A673 (cell line): ENCODE measurements at regions not wholly inside any gene's neighbourhood (a gene's known extent, or its start where the extent isn't known, plus 50 kb on each side); places are given as distances from the start of the nearest gene placed in this dataset.

ENCODE experiments used
- BruUV-seq: library from RNA; stranded (reverse); fragments of 400-500 nt; replicated peaks from 2 replicates; lab custom pipeline; 2021; lab: Mats Ljungman, UMichigan
- CTCF ChIA-PET: fragments of 300-600 bp; sonication (Branson Sonifier 250); formaldehyde crosslinking; loops from one replicate; lab custom pipeline; 2022; ENCODE audit warnings: antibody characterized with exemption; lab: Charles Lee
- POLR2A ChIA-PET: fragments of 300-600 bp; sonication (Branson Sonifier 250); formaldehyde crosslinking; loops from one replicate; lab custom pipeline; 2022; ENCODE audit warnings: antibody characterized with exemption; ENCODE audit not compliant: low non-redundant PET; lab: Charles Lee
- DNase-seq: peaks from one replicate; pipeline ENCODE4 v3.0.0-alpha.2; 2015; ENCODE audit warnings: low spot score
- H3K27ac ChIP-seq: fragments of 200-600 bp; sonication (generic); 2 replicates; pipeline ENCODE4 v1.5.1; 2016; ENCODE audit warnings: mixed run types, low read depth, mild to moderate bottlenecking, mixed read lengths, antibody characterized with exemption, low read length; ENCODE audit not compliant: poor library complexity, severe bottlenecking
- H3K27me3 ChIP-seq: fragments of 200-600 bp; sonication (generic); replicated peaks from 2 replicates; pipeline ENCODE4 v1.6.1; 2017; ENCODE audit warnings: mixed run types, low read depth, mild to moderate bottlenecking, mixed read lengths, antibody characterized with exemption, low read length; ENCODE audit not compliant: insufficient read depth, poor library complexity
- H3K36me3 ChIP-seq: fragments of 200-600 bp; sonication (generic); 2 replicates; pipeline ENCODE4 v1.6.1; 2016; ENCODE audit warnings: mixed run types, mild to moderate bottlenecking, mixed read lengths, antibody characterized with exemption, low read length; ENCODE audit not compliant: insufficient read depth, poor library complexity, severe bottlenecking
- H3K4me1 ChIP-seq: fragments of 200-600 bp; sonication (generic); 2 replicates; pipeline ENCODE4 v1.6.1; 2017; ENCODE audit warnings: mixed run types, mild to moderate bottlenecking, mixed read lengths, antibody characterized with exemption, low read length; ENCODE audit not compliant: insufficient read depth, poor library complexity, severe bottlenecking
- H3K4me3 ChIP-seq: fragments of 200-600 bp; sonication (generic); 2 replicates; pipeline ENCODE4 v1.5.1; 2016; ENCODE audit warnings: low read depth, mixed run types, mild to moderate bottlenecking, mixed read lengths, low read length; ENCODE audit not compliant: poor library complexity, severe bottlenecking
- H3K9me3 ChIP-seq: fragments of 200-600 bp; sonication (generic); 2 replicates; pipeline ENCODE4 v1.6.1; 2016; ENCODE audit warnings: mixed run types, low read depth, mild to moderate bottlenecking, mixed read lengths, antibody characterized with exemption, low read length; ENCODE audit not compliant: poor library complexity, severe bottlenecking
- CTCF ChIP-seq: fragments of 300-800, 200-600 bp; sonication (generic); conservative IDR thresholded peaks from 2 replicates; pipeline ENCODE4 v1.5.1; 2017; ENCODE audit warnings: low read depth, mild to moderate bottlenecking, antibody characterized with exemption, low read length, moderate library complexity, mixed read lengths
- EZH2 ChIP-seq: fragments of 200-600 bp; sonication (generic); IDR thresholded peaks from 2 replicates; pipeline ENCODE4 v1.6.1; 2017; ENCODE audit warnings: borderline replicate concordance, low read depth, mild to moderate bottlenecking, mixed read lengths, antibody characterized with exemption, low read length; ENCODE audit not compliant: poor library complexity, severe bottlenecking
- intact Hi-C: fragments of 100-400 bp; cut with micrococcal nuclease; formaldehyde crosslinking; loops from one replicate; pipeline ENCODE4 v1.10.0; 2022; ENCODE audit not compliant: unreplicated experiment

GRCh38 chr15:27639595-27639994 is 459.5 kb downstream of the OCA2 start:
- TF ChIP-seq CTCF (no peak), EZH2 (no peak)
- no TSS peak for BruUV-seq
- POLR2A ChIA-PET: no interaction called here
- no peaks in the 10 kb centered on the region for H3K4me1 ChIP-seq
- no peak overlapping the region for H3K4me3 ChIP-seq
- H3K9me3 ChIP-seq: peaks cover 62% of the 10 kb centered on the region
- no peak for DNase-seq
- CTCF ChIA-PET: no interaction called here
- no peaks in the 10 kb centered on the region for H3K27me3 ChIP-seq
- no peaks in the 10 kb centered on the region for H3K36me3 ChIP-seq
- intact Hi-C loops: no loop called here
- H3K27ac ChIP-seq: no peak overlapping the region

GRCh38 chr15:27638958-27639357 is 460.2 kb downstream of the OCA2 start:
- DNase-seq: no peak
- no peak for TF ChIP-seq CTCF
- no peak for TF ChIP-seq EZH2
- H3K4me1 ChIP-seq: no peaks in the 10 kb centered on the region
- no peak overlapping the region for H3K4me3 ChIP-seq
- H3K27ac ChIP-seq: no peak overlapping the region
- H3K9me3 ChIP-seq: peaks cover 65% of the 10 kb centered on the region
- ChIA-PET POLR2A (no interaction called here), CTCF (no interaction called here)
- BruUV-seq: no TSS peak
- intact Hi-C loops: no loop called here
- no peaks in the 10 kb centered on the region for H3K27me3 ChIP-seq
- no peaks in the 10 kb centered on the region for H3K36me3 ChIP-seq

GRCh38 chr15:27635916-27636315 is 463.2 kb downstream of the OCA2 start:
- intact Hi-C loops: no loop called here
- no peak for TF ChIP-seq EZH2
- TF ChIP-seq CTCF: no peak
- Histone ChIP-seq H3K36me3 (no peaks in the 10 kb centered on the region), H3K27ac (no peak overlapping the region), H3K4me3 (no peak overlapping the region), H3K4me1 (no peaks in the 10 kb centered on the region), H3K9me3 (peaks cover 69% of the 10 kb centered on the region), H3K27me3 (no peaks in the 10 kb centered on the region)
- no peak for DNase-seq
- CTCF ChIA-PET: no interaction called here
- POLR2A ChIA-PET: no interaction called here
- BruUV-seq: no TSS peak
